ENCODE measurements at regions not wholly inside any gene's neighbourhood (a gene's known extent, or its start where the extent isn't known, plus 50 kb on each side); places are given as distances from the start of the nearest gene placed in this dataset.
A peak's percentile ranks its signal among the peaks of the same experiment; 100 is the strongest.

- DNase-seq, result no peak
Observed at GRCh38 chr2:60603533-60604190, 50.2 kb upstream of the BCL11A start.

- no peak for DNase-seq
Observed at GRCh38 chr2:60604486-60605064, 51.1 kb upstream of the BCL11A start.

- DNase-seq, result no peak
Observed at GRCh38 chr2:60605866-60606265, 52.4 kb upstream of the BCL11A start.

- DNase-seq, result no peak
Observed at GRCh38 chr2:60608679-60609078, 55.2 kb upstream of the BCL11A start.

GRCh38 chr2:60612033-60612432 lies 58.6 kb upstream of the BCL11A start:
- DNase-seq, result no peak

GRCh38 chr2:60614319-60614718 lies 60.9 kb upstream of the BCL11A start:
- DNase-seq, result no peak

- no peak for DNase-seq
Observed at GRCh38 chr2:60621688-60622429, 68.4 kb upstream of the BCL11A start.

- DNase-seq, result no peak
Observed at GRCh38 chr2:60623040-60623439, 69.6 kb upstream of the BCL11A start.

- no peak for DNase-seq
Observed at GRCh38 chr2:60627412-60627811, 74.0 kb upstream of the BCL11A start.

- no peak for DNase-seq
Observed at GRCh38 chr2:60628026-60628425, 74.6 kb upstream of the BCL11A start.

GRCh38 chr2:60628615-60629304 lies 75.3 kb upstream of the BCL11A start:
- no peak for DNase-seq

- DNase-seq, result no peak
Observed at GRCh38 chr2:60629305-60629662, 75.8 kb upstream of the BCL11A start.

GRCh38 chr2:60629801-60630385 lies 76.4 kb upstream of the BCL11A start:
- no peak for DNase-seq

GRCh38 chr2:60633615-60634014 lies 80.2 kb upstream of the BCL11A start:
- no peak for DNase-seq

- DNase-seq, result no peak
Observed at GRCh38 chr2:60634438-60634837, 81.0 kb upstream of the BCL11A start.

GRCh38 chr2:60641811-60642788 lies 88.6 kb upstream of the BCL11A start:
- DNase-seq, result peak; percentile 42

GRCh38 chr2:60643747-60644146 lies 90.3 kb upstream of the BCL11A start:
- no peak for DNase-seq

GRCh38 chr2:60644951-60645350 lies 91.5 kb upstream of the BCL11A start:
- DNase-seq, result no peak

GRCh38 chr2:60648191-60648590 lies 94.7 kb upstream of the BCL11A start:
- no peak for DNase-seq

- no peak for DNase-seq
Observed at GRCh38 chr2:60649721-60650120, 96.3 kb upstream of the BCL11A start.

GRCh38 chr2:60652832-60653340 lies 99.4 kb upstream of the BCL11A start:
- no peak for DNase-seq

- no peak for DNase-seq
Observed at GRCh38 chr2:60657673-60658072, 98.4 kb upstream of the PAPOLG start.

All from CD4-positive, alpha-beta T cell treated with Interleukin-6 for 4 hours (primary cell).